ENCODE measurements at regions not wholly inside any gene's neighbourhood (a gene's known extent, or its start where the extent isn't known, plus 50 kb on each side); places are given as distances from the start of the nearest gene placed in this dataset.

- TF ChIP-seq CTCF (IDR thresholded peaks at IDR 0.05; ENCODE audit: insufficient read depth, low read depth, low read length, missing control alignments), result no peak
- H3K4me3 ChIP-seq (ENCODE audit: low read length), result no peak overlapping the region
- DNase-seq (ENCODE audit: low read depth), result no peak
Measured at GRCh38 chr3:81951636-81952035, 190.2 kb upstream of the GBE1 start.

- no peak overlapping the region for H3K4me3 ChIP-seq (ENCODE audit: low read length)
- no peak for TF ChIP-seq CTCF (IDR thresholded peaks at IDR 0.05; ENCODE audit: insufficient read depth, low read depth, low read length, missing control alignments)
- no peak for DNase-seq (ENCODE audit: low read depth)
Measured at GRCh38 chr3:81951106-81951505, 189.7 kb upstream of the GBE1 start.

GRCh38 chr3:81947359-81947758 is 185.9 kb upstream of the GBE1 start:
- DNase-seq (ENCODE audit: low read depth), result no peak
- H3K4me3 ChIP-seq (ENCODE audit: low read length), result no peak overlapping the region
- no peak for TF ChIP-seq CTCF (IDR thresholded peaks at IDR 0.05; ENCODE audit: insufficient read depth, low read depth, low read length, missing control alignments)

GRCh38 chr3:81938681-81939080 is 177.2 kb upstream of the GBE1 start:
- H3K4me3 ChIP-seq (ENCODE audit: low read length), result no peak overlapping the region
- no peak for DNase-seq (ENCODE audit: low read depth)
- TF ChIP-seq CTCF (IDR thresholded peaks at IDR 0.05; ENCODE audit: insufficient read depth, low read depth, low read length, missing control alignments), result no peak

GRCh38 chr3:81936817-81937216 is 175.4 kb upstream of the GBE1 start:
- no peak for TF ChIP-seq CTCF (IDR thresholded peaks at IDR 0.05; ENCODE audit: insufficient read depth, low read depth, low read length, missing control alignments)
- peak; percentile 11 for DNase-seq (ENCODE audit: low read depth)

GRCh38 chr3:81932681-81933080 is 171.2 kb upstream of the GBE1 start:
- TF ChIP-seq CTCF (IDR thresholded peaks at IDR 0.05; ENCODE audit: insufficient read depth, low read depth, low read length, missing control alignments), result no peak
- DNase-seq (ENCODE audit: low read depth), result no peak
- H3K4me3 ChIP-seq (ENCODE audit: low read length), result no peak overlapping the region

More at GRCh38 chr3:81936817-81937216, 175.4 kb upstream of the GBE1 start:
- no peak overlapping the region for H3K4me3 ChIP-seq (ENCODE audit: low read length)

Measured in epithelial cell of esophagus (primary cell).